ENCODE measurements at regions not wholly inside any gene's neighbourhood (a gene's known extent, or its start where the extent isn't known, plus 50 kb on each side); places are given as distances from the start of the nearest gene placed in this dataset.

DNA sequence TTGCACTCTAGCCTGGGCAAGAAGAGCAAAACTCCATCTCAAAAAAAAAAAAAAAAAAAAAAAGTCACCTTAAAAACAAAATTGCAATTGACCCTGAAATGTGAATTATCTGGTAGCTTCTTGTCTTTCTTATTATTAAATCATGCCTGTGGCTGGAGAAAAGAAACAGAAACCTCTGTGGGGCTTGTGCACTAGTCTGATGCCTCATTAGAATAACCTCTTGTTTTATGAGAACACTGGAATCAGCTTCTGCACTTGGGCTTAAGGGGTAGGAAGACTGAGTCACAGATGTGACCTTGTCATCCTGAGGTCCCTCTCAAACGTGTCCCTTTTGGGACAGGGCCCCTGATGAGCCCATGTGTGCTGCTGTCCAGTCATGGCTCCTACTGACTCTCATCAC lies 237.9 kb downstream of the DACT1 start:
- TF ChIP-seq, protein P1, sequence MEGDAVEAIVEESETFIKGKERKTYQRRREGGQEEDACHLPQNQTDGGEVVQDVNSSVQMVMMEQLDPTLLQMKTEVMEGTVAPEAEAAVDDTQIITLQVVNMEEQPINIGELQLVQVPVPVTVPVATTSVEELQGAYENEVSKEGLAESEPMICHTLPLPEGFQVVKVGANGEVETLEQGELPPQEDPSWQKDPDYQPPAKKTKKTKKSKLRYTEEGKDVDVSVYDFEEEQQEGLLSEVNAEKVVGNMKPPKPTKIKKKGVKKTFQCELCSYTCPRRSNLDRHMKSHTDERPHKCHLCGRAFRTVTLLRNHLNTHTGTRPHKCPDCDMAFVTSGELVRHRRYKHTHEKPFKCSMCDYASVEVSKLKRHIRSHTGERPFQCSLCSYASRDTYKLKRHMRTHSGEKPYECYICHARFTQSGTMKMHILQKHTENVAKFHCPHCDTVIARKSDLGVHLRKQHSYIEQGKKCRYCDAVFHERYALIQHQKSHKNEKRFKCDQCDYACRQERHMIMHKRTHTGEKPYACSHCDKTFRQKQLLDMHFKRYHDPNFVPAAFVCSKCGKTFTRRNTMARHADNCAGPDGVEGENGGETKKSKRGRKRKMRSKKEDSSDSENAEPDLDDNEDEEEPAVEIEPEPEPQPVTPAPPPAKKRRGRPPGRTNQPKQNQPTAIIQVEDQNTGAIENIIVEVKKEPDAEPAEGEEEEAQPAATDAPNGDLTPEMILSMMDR (conservative IDR thresholded peaks at IDR 0.05; ENCODE audit: low read length): no peak
- TF ChIP-seq EZH2phosphoT487 (IDR thresholded peaks at IDR 0.05; ENCODE audit: borderline replicate concordance, low read depth, low read length): no peak

All from OCI-LY7 (cell line).